PC-9 (cell line): ENCODE measurements at regions not wholly inside any gene's neighbourhood (a gene's known extent, or its start where the extent isn't known, plus 50 kb on each side); places are given as distances from the start of the nearest gene placed in this dataset.

Experiments
- BruUV-seq: library from RNA; stranded (reverse); fragments of 400-500 nt; replicated peaks from 2 replicates; lab custom pipeline; 2021; lab: Mats Ljungman, UMichigan
- CTCF ChIA-PET: fragments of 300-600 bp; sonication (Branson Sonifier 250); formaldehyde crosslinking; loops from one replicate; lab custom pipeline; 2022; ENCODE audit warnings: antibody characterized with exemption; lab: Charles Lee
- POLR2A ChIA-PET: fragments of 300-600 bp; sonication (Branson Sonifier 250); formaldehyde crosslinking; loops from one replicate; lab custom pipeline; 2022; ENCODE audit warnings: antibody characterized with exemption; ENCODE audit not compliant: unreplicated experiment; lab: Charles Lee
- DNase-seq, 2 experiments: peaks; one replicate each; pipeline versions ENCODE4 v3.0.0 to v3.0.0-alpha.2; 2015 to 2022; ENCODE audit warnings: mixed read lengths in 1 of 2
- H2AFZ ChIP-seq: fragments of 200-600 bp; sonication (generic); 2 replicates; pipeline ENCODE4 v1.8.1; 2017; ENCODE audit warnings: antibody characterized with exemption
- H3F3A ChIP-seq: fragments of 200-600 bp; sonication (generic); 2 replicates; pipeline ENCODE4 v1.8.1; 2017; ENCODE audit warnings: antibody characterized with exemption, mild to moderate bottlenecking, low read depth; ENCODE audit not compliant: insufficient read depth
- H3K27ac ChIP-seq: fragments of 200-600 bp; sonication (generic); 2 replicates; pipeline ENCODE4 v1.6.1; 2016; ENCODE audit warnings: mixed run types
- H3K27me3 ChIP-seq: fragments of 200-600 bp; sonication (generic); 2 replicates; pipeline ENCODE4 v1.6.1; 2016; ENCODE audit warnings: low read depth, mixed run types; ENCODE audit not compliant: insufficient read depth
- H3K36me3 ChIP-seq: fragments of 200-600 bp; sonication (generic); 2 replicates; pipeline ENCODE4 v1.6.1; 2016; ENCODE audit warnings: low read depth, mixed run types
- H3K4me1 ChIP-seq: fragments of 200-600 bp; sonication (generic); replicated peaks from 2 replicates; pipeline ENCODE4 v1.6.1; 2016; ENCODE audit warnings: mixed run types; ENCODE audit not compliant: insufficient read depth
- H3K4me2 ChIP-seq: fragments of 200-600 bp; sonication (generic); 2 replicates; pipeline ENCODE4 v1.6.1; 2017; ENCODE audit warnings: mixed run types
- H3K4me3 ChIP-seq: fragments of 200-600 bp; sonication (generic); 2 replicates; pipeline ENCODE4 v1.6.1; 2016; ENCODE audit warnings: mixed run types
- H3K79me2 ChIP-seq: fragments of 200-600 bp; sonication (generic); 2 replicates; pipeline ENCODE4 v1.6.1; 2017; ENCODE audit warnings: low read depth, mixed run types
- H3K9me2 ChIP-seq: fragments of 200-600 bp; sonication (generic); 2 replicates; pipeline ENCODE4 v1.8.1; 2017; ENCODE audit warnings: mild to moderate bottlenecking; ENCODE audit not compliant: insufficient read depth
- H3K9me3 ChIP-seq: fragments of 200-600 bp; sonication (generic); 2 replicates; pipeline ENCODE4 v1.8.1; 2016; ENCODE audit warnings: low read depth; ENCODE audit not compliant: insufficient read depth
- H4K20me1 ChIP-seq: fragments of 200-600 bp; sonication (generic); 2 replicates; pipeline ENCODE4 v1.8.1; 2017; ENCODE audit not compliant: insufficient read depth
- CTCF ChIP-seq: fragments of 200-600 bp; sonication (generic); conservative IDR thresholded peaks from 2 replicates; pipeline ENCODE4 v1.6.1; 2017; ENCODE audit warnings: mixed run types, antibody characterized with exemption, mild to moderate bottlenecking, moderate library complexity
- EZH2 ChIP-seq: fragments of 200-600 bp; sonication (generic); IDR thresholded peaks from 2 replicates; pipeline ENCODE4 v1.8.0; 2017; ENCODE audit warnings: antibody characterized with exemption, low read depth
- intact Hi-C: fragments of 100-400 bp; cut with micrococcal nuclease; formaldehyde crosslinking; loops from one replicate; pipeline ENCODE4 v1.10.0; 2022; ENCODE audit not compliant: unreplicated experiment

- intact Hi-C loops: no loop called here
- ChIA-PET CTCF (no interaction called here), POLR2A (no interaction called here)
- H3F3A ChIP-seq: no peaks in the 10 kb centered on the region
- H3K9me3 ChIP-seq: no peaks in the 10 kb centered on the region
- no peak overlapping the region for H3K4me3 ChIP-seq
- no peaks in the 10 kb centered on the region for H3K79me2 ChIP-seq
- H3K9me2 ChIP-seq: no peaks in the 10 kb centered on the region
- no peak overlapping the region for H3K4me2 ChIP-seq
- no peaks in the 10 kb centered on the region for H3K4me1 ChIP-seq
- no peak overlapping the region for H2AFZ ChIP-seq
- H3K36me3 ChIP-seq: no peaks in the 10 kb centered on the region
- no TSS peak for BruUV-seq
- peaks cover 20% of the 10 kb centered on the region; the same call in 1 of the 2 replicates for H3K27me3 ChIP-seq
- no peak overlapping the region for H3K27ac ChIP-seq
- DNase-seq: no peak
- no peaks in the 10 kb centered on the region for H4K20me1 ChIP-seq
- TF ChIP-seq EZH2 (no peak), CTCF (no peak)
Observed at GRCh38 chr19:31903979-31904378, 441.4 kb upstream of the ZNF507 start.

- H3K9me2 ChIP-seq: no peaks in the 10 kb centered on the region
- ChIA-PET POLR2A (no interaction called here), CTCF (no interaction called here)
Observed at GRCh38 chr19:31906111-31906871, 439.1 kb upstream of the ZNF507 start.

GRCh38 chr19:31907661-31908060 is 437.7 kb upstream of the ZNF507 start:
- TF ChIP-seq CTCF (no peak), EZH2 (no peak)
- DNase-seq: no peak
- Histone ChIP-seq H3K4me1 (no peaks in the 10 kb centered on the region), H4K20me1 (no peaks in the 10 kb centered on the region), H3K9me3 (no peaks in the 10 kb centered on the region), H3K9me2 (no peaks in the 10 kb centered on the region), H3F3A (no peaks in the 10 kb centered on the region), H3K4me2 (no peak overlapping the region), H3K79me2 (no peaks in the 10 kb centered on the region), H3K4me3 (no peak overlapping the region), H3K27me3 (peaks cover 20% of the 10 kb centered on the region; the same call in 1 of the 2 replicates), H3K36me3 (no peaks in the 10 kb centered on the region), H3K27ac (no peak overlapping the region), H2AFZ (no peak overlapping the region)
- ChIA-PET POLR2A (no interaction called here), CTCF (no interaction called here)
- intact Hi-C loops: no loop called here
- no TSS peak for BruUV-seq

More at GRCh38 chr19:31906111-31906871, 439.1 kb upstream of the ZNF507 start:
- DNase-seq: no peak
- Histone ChIP-seq H3K4me2 (no peak overlapping the region), H2AFZ (no peak overlapping the region), H3K27ac (no peak overlapping the region), H3K4me3 (no peak overlapping the region), H4K20me1 (no peaks in the 10 kb centered on the region), H3K4me1 (no peaks in the 10 kb centered on the region), H3K9me3 (no peaks in the 10 kb centered on the region), H3K36me3 (no peaks in the 10 kb centered on the region), H3K27me3 (peaks cover 20% of the 10 kb centered on the region; the same call in 1 of the 2 replicates), H3K79me2 (no peaks in the 10 kb centered on the region), H3F3A (no peaks in the 10 kb centered on the region)
- intact Hi-C loops: no loop called here
- no peak for TF ChIP-seq CTCF
- no peak for TF ChIP-seq EZH2
- BruUV-seq: no TSS peak
